Tibial artery (tissue), 4 donors: ENCODE measurements at regions not wholly inside any gene's neighbourhood (a gene's known extent, or its start where the extent isn't known, plus 50 kb on each side); places are given as distances from the start of the nearest gene placed in this dataset.
A peak's percentile ranks its signal among the peaks of the same experiment; 100 is the strongest.

Experiments used
- DNase-seq, 2 donors: peaks; one replicate each; pipeline ENCODE4 v3.0.0-alpha.2; 2019
- H3K27ac ChIP-seq, 2 donors: fragments of 200-600 bp; sonication (generic) in 1 of 2; 1 replicate in 1 of 2; 2 replicates in 1 of 2; pipeline ENCODE4 v1.5.1; 2018 to 2019; ENCODE audit warnings: mild to moderate bottlenecking in 1 of 2
- H3K27me3 ChIP-seq, 2 donors: fragments of 200-600 bp; sonication (generic) in 1 of 2; one replicate each; pipeline versions ENCODE4 v1.5.1 to v1.6.0; 2016 to 2019
- H3K36me3 ChIP-seq, 3 donors: fragments of 200-600 bp; sonication (generic) in 2 of 3; one replicate each; pipeline ENCODE4 v1.5.1; 2016 to 2019; ENCODE audit warnings: mild to moderate bottlenecking in 2 of 3
- H3K4me1 ChIP-seq, 4 donors: fragments of 200-600 bp; sonication (generic) in 2 of 4; 1 replicate in 3 of 4; 2 replicates in 1 of 4; pipeline ENCODE4 v1.5.1; 2016 to 2019
- H3K4me3 ChIP-seq, 2 donors: fragments of 200-600 bp; sonication (generic) in 1 of 2; 1 replicate in 1 of 2; 2 replicates in 1 of 2; pipeline ENCODE4 v1.5.1; 2018 to 2019; ENCODE audit warnings: mild to moderate bottlenecking in 2 of 2
- H3K9me3 ChIP-seq, 3 donors: fragments of 200-600 bp; sonication (generic) in 1 of 3; one replicate each; pipeline ENCODE4 v1.5.1; 2016 to 2019
- intact Hi-C: fragments of 100-400 bp; cut with DNase I; formaldehyde crosslinking; loops from one replicate; pipeline ENCODE4 v1.15.0; 2023; ENCODE audit warnings: low total_unique reads
- TF ChIP-seq, protein P1 (sequence below), 2 experiments: fragments of 200-600 bp in 1 of 2; fragments of 450-650 bp in 1 of 2; IDR thresholded peaks; one replicate each; pipeline ENCODE4 v1.5.1; 2017 to 2019; ENCODE audit warnings: antibody characterized with exemption in 2 of 2, mild to moderate bottlenecking in 1 of 2, moderate library complexity in 1 of 2

GRCh38 chr11:64445651-64446050 is 86.7 kb downstream of the RPS6KA4 start:
- intact Hi-C loops, result loop anchor here (5.0 kb wide), 1 partner anchor 207 kb away; no protein-coding TSS in a partner anchor
- Histone ChIP-seq H3K27ac (no peak overlapping the region), H3K36me3 (no peaks in the 10 kb centered on the region), H3K4me3 (no peak overlapping the region), H3K27me3 (no peaks in the 10 kb centered on the region), H3K9me3 (no peaks in the 10 kb centered on the region), H3K4me1 (peaks cover 0 to 47% (median 22%) of the 10 kb centered on the region in 4 donors)
- DNase-seq, result no peak
- TF ChIP-seq, protein P1, sequence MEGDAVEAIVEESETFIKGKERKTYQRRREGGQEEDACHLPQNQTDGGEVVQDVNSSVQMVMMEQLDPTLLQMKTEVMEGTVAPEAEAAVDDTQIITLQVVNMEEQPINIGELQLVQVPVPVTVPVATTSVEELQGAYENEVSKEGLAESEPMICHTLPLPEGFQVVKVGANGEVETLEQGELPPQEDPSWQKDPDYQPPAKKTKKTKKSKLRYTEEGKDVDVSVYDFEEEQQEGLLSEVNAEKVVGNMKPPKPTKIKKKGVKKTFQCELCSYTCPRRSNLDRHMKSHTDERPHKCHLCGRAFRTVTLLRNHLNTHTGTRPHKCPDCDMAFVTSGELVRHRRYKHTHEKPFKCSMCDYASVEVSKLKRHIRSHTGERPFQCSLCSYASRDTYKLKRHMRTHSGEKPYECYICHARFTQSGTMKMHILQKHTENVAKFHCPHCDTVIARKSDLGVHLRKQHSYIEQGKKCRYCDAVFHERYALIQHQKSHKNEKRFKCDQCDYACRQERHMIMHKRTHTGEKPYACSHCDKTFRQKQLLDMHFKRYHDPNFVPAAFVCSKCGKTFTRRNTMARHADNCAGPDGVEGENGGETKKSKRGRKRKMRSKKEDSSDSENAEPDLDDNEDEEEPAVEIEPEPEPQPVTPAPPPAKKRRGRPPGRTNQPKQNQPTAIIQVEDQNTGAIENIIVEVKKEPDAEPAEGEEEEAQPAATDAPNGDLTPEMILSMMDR (IDR thresholded peaks at IDR 0.05), result no peak

GRCh38 chr11:64447831-64448598 is 89.1 kb downstream of the RPS6KA4 start:
- Histone ChIP-seq H3K27ac (peak overlapping the region; percentile 76 to 83), H3K36me3 (no peaks in the 10 kb centered on the region), H3K27me3 (no peaks in the 10 kb centered on the region), H3K4me3 (peak overlapping the region; percentile 35 to 51), H3K9me3 (no peaks in the 10 kb centered on the region), H3K4me1 (peaks cover 0 to 29% (median 22%) of the 10 kb centered on the region in 4 donors)
- DNase-seq, result peak; percentile 70 to 89
- TF ChIP-seq, protein P1 (IDR thresholded peaks at IDR 0.05), result no peak
- intact Hi-C loops, result loop anchor here (5.0 kb wide), 1 partner anchor 204 kb away; no protein-coding TSS in a partner anchor

DNA sequence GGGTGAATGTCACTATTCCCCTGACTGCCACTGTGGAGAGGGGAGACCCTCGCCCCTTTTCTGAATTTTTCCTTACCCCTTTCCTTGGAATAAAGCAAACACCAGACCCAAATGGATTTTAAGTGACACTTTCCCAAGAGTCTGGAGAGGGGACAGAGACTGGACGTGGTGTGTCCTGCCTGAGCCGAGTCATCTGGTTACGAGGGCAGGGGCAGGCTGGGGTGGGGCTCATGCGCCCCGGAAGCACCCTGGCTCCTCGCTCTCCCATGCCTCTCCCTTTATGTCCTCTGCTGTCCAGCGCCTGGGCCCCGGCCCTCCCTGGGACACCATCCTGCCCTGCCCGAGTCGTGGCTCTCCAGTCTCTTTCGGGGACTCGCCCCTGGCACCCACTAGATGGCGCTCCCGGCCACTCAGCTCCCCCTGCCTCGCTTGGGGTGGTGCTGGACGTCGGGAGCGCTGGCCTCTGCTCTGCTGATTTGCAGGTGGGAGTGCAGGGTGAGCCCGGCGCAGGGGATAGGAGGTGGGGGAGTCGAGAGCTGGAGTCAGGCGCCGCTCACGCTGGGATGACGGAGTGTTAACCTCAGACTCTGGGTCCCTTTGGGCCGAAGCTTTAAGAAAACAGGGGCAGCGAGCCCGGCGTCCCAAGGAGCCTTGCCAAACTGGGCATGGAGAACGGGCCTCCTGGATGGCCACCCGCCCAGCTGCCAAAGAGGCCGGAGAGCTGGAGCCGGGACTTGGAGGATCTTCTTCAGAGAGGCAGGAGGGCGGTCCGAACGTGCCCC is 89.8 kb downstream of the RPS6KA4 start:
- TF ChIP-seq, protein P1 (IDR thresholded peaks at IDR 0.05), result peak; percentile 80 to 91
- Histone ChIP-seq H3K4me3 (peak overlapping the region; percentile 35 to 51), H3K9me3 (no peaks in the 10 kb centered on the region), H3K27me3 (no peaks in the 10 kb centered on the region), H3K27ac (peak overlapping the region; percentile 76 to 83), H3K4me1 (peaks cover 0 to 29% (median 22%) of the 10 kb centered on the region in 4 donors), H3K36me3 (no peaks in the 10 kb centered on the region)
- intact Hi-C loops, result loop anchor here (5.0 kb wide), 1 partner anchor 204 kb away; no protein-coding TSS in a partner anchor
- peak; percentile 81 to 94 for DNase-seq

- no peaks in the 10 kb centered on the region for H3K27me3 ChIP-seq
- intact Hi-C loops, result loop anchor here (5.0 kb wide), 2 partner anchors 203 to 273 kb away; partner anchors contain the start of gene NRXN2
These were observed 90.6 kb downstream of the RPS6KA4 start for GRCh38 chr11:64449381-64450167.

More at GRCh38 chr11:64449381-64450167, 90.6 kb downstream of the RPS6KA4 start:
- Histone ChIP-seq H3K27ac (peak overlapping the region; percentile 76 to 83), H3K4me3 (peak overlapping the region; percentile 35 to 51), H3K36me3 (no peaks in the 10 kb centered on the region), H3K9me3 (no peaks in the 10 kb centered on the region), H3K4me1 (peaks cover 0 to 29% (median 22%) of the 10 kb centered on the region in 4 donors)
- TF ChIP-seq, protein P1 (IDR thresholded peaks at IDR 0.05), result peak; percentile 61 to 83
- DNase-seq, result peak; percentile 45 to 75
